H1 (cell line): ENCODE measurements at regions not wholly inside any gene's neighbourhood (a gene's known extent, or its start where the extent isn't known, plus 50 kb on each side); places are given as distances from the start of the nearest gene placed in this dataset.

Source experiments
- CTCF ChIA-PET: fragments of 300-600 bp; sonication (Branson Sonifier 250); formaldehyde crosslinking; loops from one replicate; lab custom pipeline; 2021; ENCODE audit not compliant: partially characterized antibody; lab: Charles Lee
- POLR2A ChIA-PET: fragments of 300-600 bp; sonication (Branson Sonifier 250); formaldehyde crosslinking; loops from one replicate; lab custom pipeline; 2021; ENCODE audit warnings: inconsistent platforms; ENCODE audit not compliant: partially characterized antibody; lab: Charles Lee
- DNase-seq, 2 experiments: peaks; one replicate each; pipeline versions ENCODE4 v3.0.0 to v3.0.0-alpha.2; 2010 to 2022; ENCODE audit warnings: low spot score in 2 of 2, low read depth in 1 of 2, mixed read lengths in 1 of 2
- FAIRE-seq: peaks from 2 replicates; lab custom pipeline; 2011; peaks lifted over from hg19 to GRCh38; lab: Jason Lieb, UNC
- H2AFZ ChIP-seq: 2 replicates; pipeline ENCODE4 v1.8.1; 2012; ENCODE audit warnings: low read length, inconsistent platforms
- H2AK5ac ChIP-seq: 2 replicates; pipeline ENCODE4 v1.6.1; 2013; ENCODE audit warnings: low read depth, low read length
- H2BK120ac ChIP-seq: replicated peaks from 2 replicates; pipeline ENCODE3; 2013; ENCODE audit warnings: low read depth, low read length, inconsistent platforms
- H2BK12ac ChIP-seq: 2 replicates; pipeline ENCODE4 v1.6.1; 2013; ENCODE audit warnings: low read depth, low read length
- H2BK15ac ChIP-seq: 2 replicates; pipeline ENCODE4 v1.6.1; 2013; ENCODE audit warnings: low read length
- H2BK20ac ChIP-seq: 2 replicates; pipeline ENCODE4 v1.6.1; 2013; ENCODE audit warnings: low read length
- H2BK5ac ChIP-seq: 2 replicates; pipeline ENCODE4 v1.6.1; 2013; ENCODE audit warnings: low read depth, low read length
- H3K14ac ChIP-seq: 2 replicates; pipeline ENCODE4 v1.6.1; 2013; ENCODE audit warnings: inconsistent platforms; ENCODE audit not compliant: insufficient read length
- H3K18ac ChIP-seq: 2 replicates; pipeline ENCODE4 v1.6.1; 2013; ENCODE audit warnings: low read length; ENCODE audit errors: extremely low read depth
- H3K23ac ChIP-seq: 2 replicates; pipeline ENCODE4 v1.6.1; 2013; ENCODE audit warnings: inconsistent platforms; ENCODE audit not compliant: insufficient read length
- H3K23me2 ChIP-seq: 2 replicates; pipeline ENCODE4 v1.6.1; 2013; ENCODE audit warnings: low read depth, low read length
- H3K27ac ChIP-seq: 2 replicates; pipeline ENCODE4 v1.6.1; 2011; ENCODE audit warnings: low read depth, low read length, inconsistent platforms
- H3K27me3 ChIP-seq, 4 experiments: replicated peaks in 1 of 4; 1 replicate in 1 of 4; 2 replicates in 3 of 4; pipeline versions ENCODE4 v1.6.1 to v1.8.1; 2011 to 2013; ENCODE audit warnings: low read length in 3 of 4, mild to moderate bottlenecking in 3 of 4, inconsistent platforms in 2 of 4, mixed read lengths in 2 of 4, moderate library complexity in 1 of 4; ENCODE audit not compliant: control insufficient read depth in 3 of 4, insufficient read depth in 3 of 4; ENCODE audit errors: extremely low read depth in 1 of 4
- H3K36me3 ChIP-seq, 4 experiments: 2 replicates each; pipeline versions ENCODE4 v1.6.1 to v1.8.1; 2011 to 2013; ENCODE audit warnings: mild to moderate bottlenecking in 4 of 4, low read length in 3 of 4, moderate library complexity in 2 of 4, control low read depth in 1 of 4, inconsistent platforms in 1 of 4; ENCODE audit not compliant: insufficient read depth in 4 of 4, control insufficient read depth in 2 of 4
- H3K4ac ChIP-seq: replicated peaks from 2 replicates; pipeline ENCODE3; 2013; ENCODE audit warnings: low read length, low read depth, mixed read lengths, inconsistent platforms; ENCODE audit not compliant: insufficient read length
- H3K4me1 ChIP-seq, 4 experiments: replicated peaks in 1 of 4; 1 replicate in 1 of 4; 2 replicates in 3 of 4; pipeline versions ENCODE4 v1.6.1 to v1.8.1; 2011 to 2013; ENCODE audit warnings: low read length in 3 of 4, inconsistent platforms in 2 of 4, mixed read lengths in 1 of 4; ENCODE audit not compliant: insufficient read depth in 4 of 4, control insufficient read depth in 3 of 4
- H3K4me2 ChIP-seq, 2 experiments: 2 replicates each; pipeline versions ENCODE4 v1.6.1 to v1.8.1; 2011 to 2013; ENCODE audit warnings: low read depth in 2 of 2, low read length in 2 of 2, control low read depth in 1 of 2, inconsistent platforms in 1 of 2, mild to moderate bottlenecking in 1 of 2; ENCODE audit not compliant: insufficient read depth in 1 of 2
- H3K4me3 ChIP-seq, 4 experiments: fragments of 200-600, 300-600 bp in 1 of 4; sonication (generic), shearing (Covaris generic), sonication (Bioruptor Twin) in 1 of 4; 2 replicates each; pipeline versions ENCODE4 v1.5.1 to v1.8.1; 2011 to 2016; ENCODE audit warnings: low read length in 4 of 4, low read depth in 3 of 4, control low read depth in 2 of 4, inconsistent platforms in 2 of 4, mild to moderate bottlenecking in 2 of 4, mixed read lengths in 1 of 4, moderate library complexity in 1 of 4; ENCODE audit not compliant: insufficient read depth in 2 of 4; ENCODE audit errors: extremely low read depth in 1 of 4
- H3K56ac ChIP-seq: replicated peaks from 2 replicates; pipeline ENCODE3; 2013; ENCODE audit warnings: low read depth, mild to moderate bottlenecking, mixed read lengths, low read length, inconsistent platforms; ENCODE audit not compliant: insufficient read length
- H3K79me1 ChIP-seq: 2 replicates; pipeline ENCODE4 v1.6.1; 2013; ENCODE audit warnings: low read depth, low read length, control low read depth
- H3K79me2 ChIP-seq, 2 experiments: 2 replicates each; pipeline versions ENCODE4 v1.6.1 to v1.8.1; 2012 to 2013; ENCODE audit warnings: low read length in 2 of 2, mild to moderate bottlenecking in 2 of 2, inconsistent platforms in 1 of 2; ENCODE audit not compliant: insufficient read depth in 2 of 2, control insufficient read depth in 1 of 2
- H3K9ac ChIP-seq, 4 experiments: replicated peaks in 1 of 4; 1 replicate in 1 of 4; 2 replicates in 3 of 4; pipeline versions ENCODE4 v1.6.1 to v1.8.1; 2011 to 2013; ENCODE audit warnings: low read depth in 3 of 4, low read length in 3 of 4, control low read depth in 2 of 4, mild to moderate bottlenecking in 2 of 4, moderate library complexity in 2 of 4, inconsistent platforms in 1 of 4; ENCODE audit errors: extremely low read depth in 1 of 4
- H3K9me3 ChIP-seq, 2 experiments: 2 replicates each; pipeline versions ENCODE4 v1.6.1 to v1.8.1; 2012 to 2013; ENCODE audit warnings: mild to moderate bottlenecking in 2 of 2, moderate library complexity in 2 of 2, control low read depth in 1 of 2, inconsistent platforms in 1 of 2, low read depth in 1 of 2, low read length in 1 of 2, mixed read lengths in 1 of 2; ENCODE audit not compliant: insufficient read depth in 2 of 2
- H4K20me1 ChIP-seq, 2 experiments: replicated peaks in 1 of 2; 2 replicates each; pipeline versions ENCODE3 to v1.8.1; 2011 to 2013; ENCODE audit warnings: inconsistent platforms in 2 of 2, low read length in 2 of 2, mild to moderate bottlenecking in 1 of 2; ENCODE audit not compliant: insufficient read depth in 2 of 2, control insufficient read depth in 1 of 2
- H4K5ac ChIP-seq: 2 replicates; pipeline ENCODE4 v1.6.1; 2013; ENCODE audit warnings: low read length, low read depth, mixed read lengths, inconsistent platforms; ENCODE audit not compliant: insufficient read length
- H4K8ac ChIP-seq: 2 replicates; pipeline ENCODE4 v1.8.0; 2013; ENCODE audit warnings: mild to moderate bottlenecking, moderate library complexity, low read length, inconsistent platforms; ENCODE audit not compliant: insufficient read depth; ENCODE audit errors: extremely low read depth
- H4K91ac ChIP-seq: replicated peaks from 2 replicates; pipeline ENCODE3; 2013; ENCODE audit warnings: low read length, mixed read lengths, inconsistent platforms; ENCODE audit not compliant: insufficient read length
- CHD2 ChIP-seq: IDR thresholded peaks from 2 replicates; pipeline ENCODE4 v1.6.1; 2012; ENCODE audit warnings: low read length, improper control_type of control experiment
- CTBP2 ChIP-seq: IDR thresholded peaks from 2 replicates; pipeline ENCODE4 v1.7.0; 2011; ENCODE audit warnings: borderline replicate concordance, mild to moderate bottlenecking, moderate library complexity, mixed read lengths, low read length; ENCODE audit not compliant: insufficient read depth, insufficient read length
- HDAC6 ChIP-seq: IDR thresholded peaks from one replicate; pipeline ENCODE4 v1.7.1; 2012; ENCODE audit warnings: low read depth, mild to moderate bottlenecking, inconsistent platforms, low read length, moderate library complexity
- KDM5A ChIP-seq: fragments of 200-600 bp; IDR thresholded peaks from 2 replicates; pipeline ENCODE4 v1.7.1; 2012; ENCODE audit warnings: mild to moderate bottlenecking, low read length, inconsistent platforms, mixed read lengths
- NANOG ChIP-seq: IDR thresholded peaks from 2 replicates; pipeline ENCODE4 v1.6.1; 2011; ENCODE audit warnings: low read length, low read depth, mild to moderate bottlenecking, inconsistent platforms; ENCODE audit not compliant: insufficient read depth, poor library complexity, severe bottlenecking
- POLR2AphosphoS5 ChIP-seq: IDR thresholded peaks from 2 replicates; pipeline ENCODE4 v1.6.1; 2011; ENCODE audit warnings: low read depth, low read length
- POU5F1 ChIP-seq: IDR thresholded peaks from 2 replicates; pipeline ENCODE4 v1.6.1; 2011; ENCODE audit warnings: low read depth, mild to moderate bottlenecking, low read length, moderate library complexity
- RXRA ChIP-seq: IDR thresholded peaks from 2 replicates; pipeline ENCODE4 v1.6.1; 2011; ENCODE audit warnings: low read depth, mild to moderate bottlenecking, low read length, moderate library complexity; ENCODE audit not compliant: insufficient read depth
- SUZ12 ChIP-seq: fragments of 200-600 bp; sonication (generic); IDR thresholded peaks from 2 replicates; pipeline ENCODE4 v1.6.1; 2012; ENCODE audit warnings: mild to moderate bottlenecking, inconsistent platforms, low read length, moderate library complexity, mixed read lengths
- TBP ChIP-seq: IDR thresholded peaks from 2 replicates; pipeline ENCODE4 v1.6.1; 2011; ENCODE audit warnings: low read depth, low read length, improper control_type of control experiment
- WGBS, 2 experiments: shearing (Covaris generic) in 1 of 2; methylation state at CpG; one replicate each; pipeline versions ENCODE4 v1.1.6 to v1.1.7; 2013 to 2015; ENCODE audit warnings: low lambda C conversion rate in 2 of 2, mixed read lengths in 2 of 2, inconsistent platforms in 1 of 2, low coverage in 1 of 2, missing lambda C conversion rate in 1 of 2; ENCODE audit not compliant: insufficient replicate concordance in 2 of 2, insufficient coverage in 1 of 2, insufficient read length in 1 of 2; ENCODE audit errors: extremely low coverage in 1 of 2, missing lambda C conversion rate in 1 of 2; 5-methylcytosine and 5-hydroxymethylcytosine counted together
- TF ChIP-seq, protein P1 (sequence below): IDR thresholded peaks from 2 replicates; pipeline ENCODE4 v1.6.1; 2012; ENCODE audit warnings: inconsistent platforms

DNA sequence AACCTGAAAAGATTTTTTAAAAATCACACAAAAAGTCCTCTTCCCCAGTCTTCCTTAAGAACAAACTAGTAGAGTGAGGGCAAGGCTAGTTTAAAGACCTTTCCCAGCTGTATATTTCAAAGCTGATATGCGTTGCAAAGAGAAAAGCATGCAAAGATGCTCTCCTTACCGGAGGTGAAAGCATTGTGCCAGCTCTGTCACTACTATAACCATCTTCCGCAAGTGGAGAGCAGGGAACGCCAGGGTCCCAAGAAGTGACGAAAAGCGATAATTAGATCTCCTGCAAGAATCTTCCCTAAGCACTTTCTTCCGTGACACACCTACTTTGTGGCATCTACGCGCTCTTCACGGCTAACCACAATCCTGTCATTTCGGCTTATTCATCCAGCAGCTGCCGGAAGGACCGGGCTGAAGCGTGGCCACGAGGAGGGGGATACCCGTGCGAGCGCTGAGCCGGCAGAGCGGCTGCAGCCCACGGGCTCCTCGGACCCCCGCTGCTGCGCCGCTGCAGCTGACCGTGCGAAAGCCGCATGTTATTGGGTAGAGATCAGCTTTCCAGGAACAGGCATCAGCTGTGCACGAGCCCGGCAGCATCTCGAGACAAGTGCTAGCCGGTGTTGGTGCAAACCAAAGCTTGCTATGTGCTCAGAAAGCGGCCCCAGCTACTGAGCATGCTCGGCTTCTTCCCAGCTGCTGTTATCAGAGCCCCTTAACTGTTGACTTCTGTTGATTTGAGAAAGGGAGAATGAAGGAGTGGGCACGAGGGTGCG is 57.2 kb upstream of the ARHGAP18 start:
- Histone ChIP-seq H3K56ac (no peak overlapping the region), H4K91ac (no peak overlapping the region), H3K27me3 (peaks cover 0 to 9% (median 8%) of the 10 kb centered on the region in 4 experiments; a peak in 6 of 7 replicates), H4K5ac (no peak overlapping the region), H2BK5ac (no peak overlapping the region), H3K9ac (no peak overlapping the region), H4K20me1 (no peaks in the 10 kb centered on the region), H4K8ac (no peak overlapping the region), H2BK15ac (no peak overlapping the region), H3K36me3 (no peaks in the 10 kb centered on the region), H3K14ac (no peak overlapping the region), H3K4me2 (peak overlapping the region; percentile 72 to 86), H3K79me2 (no peaks in the 10 kb centered on the region), H3K4me3 (peak overlapping the region; percentile 29 to 59 (median 46)), H2BK12ac (no peak overlapping the region), H3K23ac (no peak overlapping the region), H2BK120ac (no peak overlapping the region), H3K4me1 (0 out of 7 replicates have a peak, but pooled peaks cover 0 to 2% (median 0%) of the 10 kb centered on the region in 4 experiments), H2AK5ac (no peak overlapping the region), H3K18ac (no peak overlapping the region), H3K27ac (no peak overlapping the region), H3K4ac (no peak overlapping the region), H3K23me2 (peaks cover 4% of the 10 kb centered on the region), H2BK20ac (no peak overlapping the region), H2AFZ (peak overlapping the region; percentile 76), H3K9me3 (no peaks in the 10 kb centered on the region), H3K79me1 (no peaks in the 10 kb centered on the region)
- POLR2A ChIA-PET, result interaction anchor here (1.1 to 1.5 kb wide), 2 partner anchors 11 to 36 kb away, joined by 3 read pairs; no protein-coding TSS in a partner anchor
- FAIRE-seq, result no peak
- CTCF ChIA-PET, result interaction anchor here (0.9 to 2.0 kb wide), 4 partner anchors 9 to 167 kb away, joined by 3 to 11 read pairs (median 4); partner anchors contain the start of gene ARHGAP18
- 8% methylated on average over 36 of the region's 36 CpGs; no CpG with 5 or more reads in 1 of the 2 experiments for WGBS, 2 experiments
- DNase-seq, result peak in 1 of 2 experiments; percentile 66
- TF ChIP-seq SUZ12 (no peak), NANOG (no peak), TBP (no peak), POLR2AphosphoS5 (no peak), POU5F1 (no peak), KDM5A (no peak), HDAC6 (no peak), CTBP2 (no peak), RXRA (no peak), CHD2 (no peak)
- TF ChIP-seq, protein P1, sequence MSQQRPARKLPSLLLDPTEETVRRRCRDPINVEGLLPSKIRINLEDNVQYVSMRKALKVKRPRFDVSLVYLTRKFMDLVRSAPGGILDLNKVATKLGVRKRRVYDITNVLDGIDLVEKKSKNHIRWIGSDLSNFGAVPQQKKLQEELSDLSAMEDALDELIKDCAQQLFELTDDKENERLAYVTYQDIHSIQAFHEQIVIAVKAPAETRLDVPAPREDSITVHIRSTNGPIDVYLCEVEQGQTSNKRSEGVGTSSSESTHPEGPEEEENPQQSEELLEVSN, result peak; percentile 73
